DOHH2 (cell line): ENCODE measurements at regions not wholly inside any gene's neighbourhood (a gene's known extent, or its start where the extent isn't known, plus 50 kb on each side); places are given as distances from the start of the nearest gene placed in this dataset.

ENCODE experiments used
- H3F3A ChIP-seq: fragments of 200-600 bp; sonication (generic), shearing (Covaris generic); 2 replicates; pipeline ENCODE4 v1.6.0; 2016; ENCODE audit warnings: antibody characterized with exemption, mild to moderate bottlenecking; ENCODE audit not compliant: control insufficient read depth, insufficient read depth
- H3K27ac ChIP-seq: fragments of 200-600 bp; sonication (generic); 2 replicates; pipeline ENCODE4 v1.5.1; 2014; ENCODE audit warnings: low read depth, mild to moderate bottlenecking, low read length, moderate library complexity
- H3K27me3 ChIP-seq: fragments of 200-600 bp; sonication (generic); 2 replicates; pipeline ENCODE4 v1.6.1; 2014; ENCODE audit warnings: mild to moderate bottlenecking, low read length, mixed read lengths; ENCODE audit not compliant: control insufficient read depth
- H3K36me3 ChIP-seq: fragments of 200-600 bp; sonication (generic); 2 replicates; pipeline ENCODE4 v1.6.1; 2014; ENCODE audit warnings: mild to moderate bottlenecking, low read length, moderate library complexity, mixed read lengths; ENCODE audit not compliant: control insufficient read depth
- H3K4me1 ChIP-seq: fragments of 200-600 bp; sonication (generic); 2 replicates; pipeline ENCODE4 v1.6.1; 2014; ENCODE audit warnings: mild to moderate bottlenecking, low read length, mixed read lengths; ENCODE audit not compliant: control insufficient read depth
- H3K4me2 ChIP-seq: fragments of 200-600 bp; sonication (generic); 2 replicates; pipeline ENCODE4 v1.6.0; 2014; ENCODE audit warnings: mild to moderate bottlenecking, low read length, moderate library complexity
- H3K4me3 ChIP-seq: fragments of 200-600 bp; sonication (generic); 2 replicates; pipeline ENCODE4 v1.5.1; 2014; ENCODE audit warnings: mild to moderate bottlenecking, low read length, mixed read lengths
- H3K79me2 ChIP-seq: fragments of 200-600 bp; sonication (generic); 2 replicates; pipeline ENCODE4 v1.6.1; 2014; ENCODE audit warnings: mild to moderate bottlenecking, low read length, mixed read lengths; ENCODE audit not compliant: control insufficient read depth
- H3K9me2 ChIP-seq: fragments of 200-600 bp; sonication (generic); replicated peaks from 2 replicates; pipeline ENCODE4 v1.6.1; 2014; ENCODE audit warnings: mild to moderate bottlenecking, low read length, mixed read lengths; ENCODE audit not compliant: control insufficient read depth
- H3K9me3 ChIP-seq: fragments of 200-600 bp; sonication (generic); 2 replicates; pipeline ENCODE4 v1.6.1; 2014; ENCODE audit warnings: antibody characterized with exemption, low read length, mixed read lengths; ENCODE audit not compliant: control insufficient read depth, insufficient read depth
- H4K20me1 ChIP-seq: fragments of 200-600 bp; sonication (generic); 2 replicates; pipeline ENCODE4 v1.6.0; 2014; ENCODE audit warnings: low read depth, mild to moderate bottlenecking, antibody characterized with exemption, low read length, moderate library complexity; ENCODE audit not compliant: control insufficient read depth, insufficient read depth
- CTCF ChIP-seq: fragments of 200-600 bp; sonication (generic); IDR thresholded peaks from one replicate; pipeline ENCODE4 v1.5.1; 2014; ENCODE audit warnings: antibody characterized with exemption, mild to moderate bottlenecking, low read depth, low read length; ENCODE audit not compliant: poor library complexity, severe bottlenecking
- EZH2phosphoT487 ChIP-seq: fragments of 200-600 bp; sonication (generic); IDR thresholded peaks from 2 replicates; pipeline ENCODE4 v1.6.1; 2017; ENCODE audit warnings: borderline replicate concordance, mild to moderate bottlenecking, antibody characterized with exemption, low read length, moderate library complexity, mixed read lengths

- no peak overlapping the region for H3K27ac ChIP-seq
- no peaks in the 10 kb centered on the region for H3K36me3 ChIP-seq
- H3K9me2 ChIP-seq, result no peaks in the 10 kb centered on the region
- no peak overlapping the region for H3K4me3 ChIP-seq
- no peaks in the 10 kb centered on the region for H3F3A ChIP-seq
- no peak overlapping the region for H3K4me2 ChIP-seq
- H3K79me2 ChIP-seq, result no peaks in the 10 kb centered on the region
- H3K27me3 ChIP-seq, result no peaks in the 10 kb centered on the region
- H3K9me3 ChIP-seq, result no peaks in the 10 kb centered on the region
- no peaks in the 10 kb centered on the region for H3K4me1 ChIP-seq
- no peaks in the 10 kb centered on the region for H4K20me1 ChIP-seq
- no peak for TF ChIP-seq EZH2phosphoT487
- no peak for TF ChIP-seq CTCF
Measured at GRCh38 chr5:124000538-124000937, 488.6 kb downstream of the CSNK1G3 start.

GRCh38 chr5:123997462-123998215 is 485.7 kb downstream of the CSNK1G3 start:
- H3F3A ChIP-seq, result no peaks in the 10 kb centered on the region
- H3K36me3 ChIP-seq, result no peaks in the 10 kb centered on the region
- H3K4me3 ChIP-seq, result no peak overlapping the region
- no peaks in the 10 kb centered on the region for H4K20me1 ChIP-seq
- no peaks in the 10 kb centered on the region for H3K79me2 ChIP-seq
- no peak overlapping the region for H3K27ac ChIP-seq
- H3K9me3 ChIP-seq, result no peaks in the 10 kb centered on the region
- H3K27me3 ChIP-seq, result no peaks in the 10 kb centered on the region
- H3K4me2 ChIP-seq, result no peak overlapping the region
- TF ChIP-seq CTCF (no peak), EZH2phosphoT487 (no peak)
- no peaks in the 10 kb centered on the region for H3K9me2 ChIP-seq
- no peaks in the 10 kb centered on the region for H3K4me1 ChIP-seq

GRCh38 chr5:123997064-123997461 is 485.1 kb downstream of the CSNK1G3 start:
- H3F3A ChIP-seq, result no peaks in the 10 kb centered on the region
- no peak overlapping the region for H3K27ac ChIP-seq
- H4K20me1 ChIP-seq, result no peaks in the 10 kb centered on the region
- TF ChIP-seq EZH2phosphoT487, result no peak
- no peak overlapping the region for H3K4me3 ChIP-seq
- H3K36me3 ChIP-seq, result no peaks in the 10 kb centered on the region
- no peaks in the 10 kb centered on the region for H3K9me2 ChIP-seq
- no peaks in the 10 kb centered on the region for H3K27me3 ChIP-seq
- H3K4me2 ChIP-seq, result no peak overlapping the region
- H3K4me1 ChIP-seq, result no peaks in the 10 kb centered on the region
- no peaks in the 10 kb centered on the region for H3K9me3 ChIP-seq
- H3K79me2 ChIP-seq, result no peaks in the 10 kb centered on the region

- no peaks in the 10 kb centered on the region for H3K27me3 ChIP-seq
- no peaks in the 10 kb centered on the region for H3K4me1 ChIP-seq
- no peaks in the 10 kb centered on the region for H4K20me1 ChIP-seq
- no peaks in the 10 kb centered on the region for H3F3A ChIP-seq
- no peaks in the 10 kb centered on the region for H3K79me2 ChIP-seq
- no peaks in the 10 kb centered on the region for H3K36me3 ChIP-seq
- no peak overlapping the region for H3K4me2 ChIP-seq
- no peak for TF ChIP-seq EZH2phosphoT487
- no peak for TF ChIP-seq CTCF
- H3K9me2 ChIP-seq, result no peaks in the 10 kb centered on the region
- no peaks in the 10 kb centered on the region for H3K9me3 ChIP-seq
- H3K4me3 ChIP-seq, result no peak overlapping the region
- no peak overlapping the region for H3K27ac ChIP-seq
Measured at GRCh38 chr5:123992641-123993040, 480.7 kb downstream of the CSNK1G3 start.
